ENCODE measurements at regions not wholly inside any gene's neighbourhood (a gene's known extent, or its start where the extent isn't known, plus 50 kb on each side); places are given as distances from the start of the nearest gene placed in this dataset.

DNA sequence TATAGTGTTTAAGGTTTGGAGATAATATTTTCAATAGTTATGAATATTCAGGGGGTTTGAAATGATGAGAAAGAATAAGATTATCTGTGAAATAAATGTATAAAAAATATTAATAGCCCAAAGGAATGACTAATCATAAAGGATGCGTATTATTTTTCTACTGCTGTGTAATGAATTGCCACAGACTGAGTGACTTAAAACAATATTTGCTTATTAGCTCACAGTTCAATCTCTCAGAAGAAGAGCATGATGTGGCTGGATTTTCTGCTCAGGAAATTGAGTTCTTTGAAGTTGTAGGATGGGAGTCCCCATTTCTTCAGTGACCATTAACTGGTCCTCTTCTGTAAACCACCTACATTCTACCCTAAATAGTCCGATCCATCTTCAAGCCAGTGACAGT is 1680.8 kb upstream of the AGA start:
- Mint-ChIP-seq H3K9me3 (peaks cover 0 to 27% (median 4%) of the 10 kb centered on the region in 5 donors), H3K4me3 (no peak overlapping the region), H3K4me1 (no peaks in the 10 kb centered on the region), H3K27me3 (no peaks in the 10 kb centered on the region), H3K27ac (no peak overlapping the region), H3K36me3 (no peaks in the 10 kb centered on the region)
- POLR2A ChIA-PET: no interaction called here
- Histone ChIP-seq H3K4me1 (ENCODE audit: insufficient read depth, low read length) (no peaks in the 10 kb centered on the region), H3K4me3 (ENCODE audit: low read length) (no peak overlapping the region), H3K9me3 (ENCODE audit: low read length) (no peaks in the 10 kb centered on the region), H3K36me3 (ENCODE audit: insufficient read depth, low read length) (no peaks in the 10 kb centered on the region), H3K27me3 (ENCODE audit: insufficient read depth, low read length, poor library complexity, severe bottlenecking) (no peaks in the 10 kb centered on the region), H3K27ac (ENCODE audit: low read depth, low read length) (no peak overlapping the region)
- no peak for DNase-seq
- CTCF ChIA-PET: no interaction called here

GRCh38 chr4:179124419-179124818 is 1682.2 kb upstream of the AGA start:
- Mint-ChIP-seq H3K4me1 (no peaks in the 10 kb centered on the region), H3K27ac (no peak overlapping the region), H3K9me3 (peaks cover 0 to 27% (median 4%) of the 10 kb centered on the region in 5 donors), H3K36me3 (no peaks in the 10 kb centered on the region), H3K27me3 (no peaks in the 10 kb centered on the region), H3K4me3 (no peak overlapping the region)
- no peak overlapping the region for H3K4me3 ChIP-seq (ENCODE audit: low read length)
- no peaks in the 10 kb centered on the region for H3K4me1 ChIP-seq (ENCODE audit: insufficient read depth, low read length)
- no peaks in the 10 kb centered on the region for H3K9me3 ChIP-seq (ENCODE audit: low read length)
- ChIA-PET POLR2A (no interaction called here), CTCF (no interaction called here)
- H3K27me3 ChIP-seq (ENCODE audit: insufficient read depth, low read length, poor library complexity, severe bottlenecking): no peaks in the 10 kb centered on the region
- DNase-seq: no peak
- no peaks in the 10 kb centered on the region for H3K36me3 ChIP-seq (ENCODE audit: insufficient read depth, low read length)
- no peak overlapping the region for H3K27ac ChIP-seq (ENCODE audit: low read depth, low read length)

- ChIA-PET POLR2A (no interaction called here), CTCF (no interaction called here)
- Mint-ChIP-seq H3K9me3 (peaks cover 0 to 26% (median 4%) of the 10 kb centered on the region in 5 donors), H3K27ac (no peak overlapping the region), H3K4me1 (no peaks in the 10 kb centered on the region), H3K4me3 (no peak overlapping the region), H3K27me3 (no peaks in the 10 kb centered on the region), H3K36me3 (no peaks in the 10 kb centered on the region)
- DNase-seq: no peak
- Histone ChIP-seq H3K4me3 (ENCODE audit: low read length) (no peak overlapping the region), H3K9me3 (ENCODE audit: low read length) (no peaks in the 10 kb centered on the region), H3K27ac (ENCODE audit: low read depth, low read length) (no peak overlapping the region), H3K4me1 (ENCODE audit: insufficient read depth, low read length) (no peaks in the 10 kb centered on the region), H3K36me3 (ENCODE audit: insufficient read depth, low read length) (no peaks in the 10 kb centered on the region), H3K27me3 (ENCODE audit: insufficient read depth, low read length, poor library complexity, severe bottlenecking) (no peaks in the 10 kb centered on the region)
Observed at GRCh38 chr4:179124957-179125356, 1682.7 kb upstream of the AGA start.

- H3K36me3 ChIP-seq (ENCODE audit: insufficient read depth, low read length): no peaks in the 10 kb centered on the region
Observed at GRCh38 chr4:179125870-179126269, 1683.6 kb upstream of the AGA start.

GRCh38 chr4:179128299-179128698 is 1686.1 kb upstream of the AGA start:
- Histone ChIP-seq H3K27me3 (ENCODE audit: insufficient read depth, low read length, poor library complexity, severe bottlenecking) (no peaks in the 10 kb centered on the region), H3K9me3 (ENCODE audit: low read length) (no peaks in the 10 kb centered on the region), H3K4me1 (ENCODE audit: insufficient read depth, low read length) (no peaks in the 10 kb centered on the region), H3K4me3 (ENCODE audit: low read length) (no peak overlapping the region), H3K27ac (ENCODE audit: low read depth, low read length) (no peak overlapping the region), H3K36me3 (ENCODE audit: insufficient read depth, low read length) (no peaks in the 10 kb centered on the region)
- Mint-ChIP-seq H3K36me3 (no peaks in the 10 kb centered on the region), H3K27me3 (no peaks in the 10 kb centered on the region), H3K4me3 (no peak overlapping the region), H3K4me1 (no peaks in the 10 kb centered on the region), H3K27ac (no peak overlapping the region), H3K9me3 (peaks cover 2 to 7% (median 4%) of the 10 kb centered on the region in 5 donors)
- no peak for DNase-seq
- ChIA-PET POLR2A (no interaction called here), CTCF (no interaction called here)

More at GRCh38 chr4:179125870-179126269, 1683.6 kb upstream of the AGA start:
- H3K4me1 Mint-ChIP-seq: no peaks in the 10 kb centered on the region
- H3K4me1 ChIP-seq (ENCODE audit: insufficient read depth, low read length): no peaks in the 10 kb centered on the region
- ChIA-PET CTCF (no interaction called here), POLR2A (no interaction called here)
- H3K4me3 ChIP-seq (ENCODE audit: low read length): no peak overlapping the region
- H3K27me3 ChIP-seq (ENCODE audit: insufficient read depth, low read length, poor library complexity, severe bottlenecking): no peaks in the 10 kb centered on the region
- no peak overlapping the region for H3K27ac ChIP-seq (ENCODE audit: low read depth, low read length)
- H3K9me3 ChIP-seq (ENCODE audit: low read length): no peaks in the 10 kb centered on the region
- no peak overlapping the region for H3K27ac Mint-ChIP-seq
- no peak for DNase-seq
- peaks cover 2 to 18% (median 4%) of the 10 kb centered on the region in 5 donors for H3K9me3 Mint-ChIP-seq
- H3K4me3 Mint-ChIP-seq: no peak overlapping the region
- H3K27me3 Mint-ChIP-seq: no peaks in the 10 kb centered on the region
- H3K36me3 Mint-ChIP-seq: no peaks in the 10 kb centered on the region

DNA sequence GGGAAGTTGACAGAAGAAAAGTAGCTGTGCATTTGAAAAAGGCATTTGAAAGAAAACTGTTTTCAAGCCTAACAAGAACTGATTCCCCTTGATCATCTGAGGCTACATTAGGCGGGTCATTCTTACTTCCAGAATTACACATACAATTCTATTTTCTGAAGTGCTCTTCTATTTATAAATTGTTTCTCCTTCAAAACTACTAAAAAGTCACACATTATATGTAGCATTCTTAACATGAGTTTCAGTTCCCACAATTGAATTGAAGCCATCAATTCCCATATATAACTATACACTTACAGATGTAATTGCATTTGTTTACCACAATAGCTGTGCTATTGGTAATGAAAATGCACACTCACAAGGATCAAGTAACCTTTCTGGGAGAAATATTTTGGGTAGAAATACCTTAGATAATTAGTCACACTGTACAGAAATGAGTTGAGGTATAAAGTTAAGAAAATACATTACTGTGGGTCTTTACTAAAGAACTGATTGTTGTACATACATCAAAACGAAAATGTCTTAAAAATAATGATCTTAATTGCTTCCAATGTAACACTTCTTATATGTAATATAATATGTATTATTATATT is 1688.0 kb upstream of the AGA start:
- no peak overlapping the region for H3K27ac ChIP-seq (ENCODE audit: low read depth, low read length)
- CTCF ChIA-PET: no interaction called here
- Mint-ChIP-seq H3K27me3 (no peaks in the 10 kb centered on the region), H3K27ac (no peak overlapping the region), H3K9me3 (peaks cover 2 to 4% (median 2%) of the 10 kb centered on the region in 5 donors), H3K4me3 (no peak overlapping the region), H3K36me3 (no peaks in the 10 kb centered on the region), H3K4me1 (no peaks in the 10 kb centered on the region)
- DNase-seq: no peak
- H3K4me1 ChIP-seq (ENCODE audit: insufficient read depth, low read length): no peaks in the 10 kb centered on the region
- POLR2A ChIA-PET: no interaction called here
- H3K36me3 ChIP-seq (ENCODE audit: insufficient read depth, low read length): no peaks in the 10 kb centered on the region
- no peaks in the 10 kb centered on the region for H3K27me3 ChIP-seq (ENCODE audit: insufficient read depth, low read length, poor library complexity, severe bottlenecking)
- no peaks in the 10 kb centered on the region for H3K9me3 ChIP-seq (ENCODE audit: low read length)
- no peak overlapping the region for H3K4me3 ChIP-seq (ENCODE audit: low read length)

GRCh38 chr4:179145746-179146525 is 1703.7 kb upstream of the AGA start:
- no peaks in the 10 kb centered on the region for H3K4me1 Mint-ChIP-seq
- peaks cover 1 to 29% (median 6%) of the 10 kb centered on the region in 5 donors for H3K9me3 Mint-ChIP-seq
- no peak for DNase-seq

DNA sequence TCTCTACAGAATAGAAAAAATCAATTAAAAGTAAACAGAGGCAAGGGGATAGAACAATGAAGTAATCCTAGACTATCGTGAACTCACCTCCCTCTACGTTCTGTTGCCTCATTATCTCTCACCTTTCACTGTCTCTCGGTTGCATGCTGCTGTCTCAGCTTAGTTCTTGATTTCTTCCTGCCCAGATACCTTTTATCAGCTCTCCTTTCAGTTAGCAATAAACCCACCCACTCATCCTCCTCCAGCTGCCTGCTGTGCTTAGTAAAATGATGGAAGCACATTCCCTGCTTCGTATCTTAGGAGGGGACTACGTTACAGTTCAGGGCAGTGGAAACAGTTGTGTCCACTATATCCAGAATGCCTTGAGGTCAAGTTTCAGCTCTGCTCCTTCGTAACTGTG is 1709.5 kb upstream of the AGA start:
- Mint-ChIP-seq H3K27me3 (no peaks in the 10 kb centered on the region), H3K27ac (no peak overlapping the region), H3K9me3 (peaks cover 0 to 21% (median 13%) of the 10 kb centered on the region in 5 donors), H3K4me3 (no peak overlapping the region), H3K4me1 (no peaks in the 10 kb centered on the region), H3K36me3 (no peaks in the 10 kb centered on the region)
- DNase-seq: no peak
- no peaks in the 10 kb centered on the region for H3K36me3 ChIP-seq (ENCODE audit: insufficient read depth, low read length)
- no peaks in the 10 kb centered on the region for H3K9me3 ChIP-seq (ENCODE audit: low read length)
- no peaks in the 10 kb centered on the region for H3K27me3 ChIP-seq (ENCODE audit: insufficient read depth, low read length, poor library complexity, severe bottlenecking)
- CTCF ChIA-PET: no interaction called here
- POLR2A ChIA-PET: no interaction called here
- H3K4me1 ChIP-seq (ENCODE audit: insufficient read depth, low read length): no peaks in the 10 kb centered on the region
- no peak overlapping the region for H3K4me3 ChIP-seq (ENCODE audit: low read length)
- no peak overlapping the region for H3K27ac ChIP-seq (ENCODE audit: low read depth, low read length)

More at GRCh38 chr4:179145746-179146525, 1703.7 kb upstream of the AGA start:
- CTCF ChIA-PET: no interaction called here
- H3K27me3 ChIP-seq (ENCODE audit: insufficient read depth, low read length, poor library complexity, severe bottlenecking): no peaks in the 10 kb centered on the region
- H3K4me3 ChIP-seq (ENCODE audit: low read length): no peak overlapping the region
- Mint-ChIP-seq H3K27me3 (no peaks in the 10 kb centered on the region), H3K4me3 (no peak overlapping the region), H3K36me3 (no peaks in the 10 kb centered on the region), H3K27ac (no peak overlapping the region)
- H3K36me3 ChIP-seq (ENCODE audit: insufficient read depth, low read length): no peaks in the 10 kb centered on the region
- no peaks in the 10 kb centered on the region for H3K9me3 ChIP-seq (ENCODE audit: low read length)
- no peaks in the 10 kb centered on the region for H3K4me1 ChIP-seq (ENCODE audit: insufficient read depth, low read length)
- POLR2A ChIA-PET: no interaction called here
- no peak overlapping the region for H3K27ac ChIP-seq (ENCODE audit: low read depth, low read length)
